HepG2 (cell line): ENCODE measurements at regions not wholly inside any gene's neighbourhood (a gene's known extent, or its start where the extent isn't known, plus 50 kb on each side); places are given as distances from the start of the nearest gene placed in this dataset.

Experiments
- ATAC-seq: fragments of 200-7000 bp; cut with Tn5 transposase; 3 replicates; pipeline ENCODE4 v1.9.1; 2020; ENCODE audit warnings: mild to moderate bottlenecking, moderate library complexity
- BruUV-seq: library from RNA; stranded (reverse); fragments of 400-500 nt; replicated peaks from 2 replicates; lab custom pipeline; 2021; lab: Mats Ljungman, UMichigan
- CTCF ChIA-PET: fragments of 300-600 bp; formaldehyde crosslinking; extraction: SDS; loops from one replicate; lab custom pipeline; 2021; ENCODE audit warnings: low total read pairs, inconsistent platforms, low intra/inter-chr PET ratio; lab: Yijun Ruan, JAX
- POLR2A ChIA-PET: fragments of 350-600 bp; sonication (Branson Sonifier 250); formaldehyde crosslinking; loops from one replicate; lab custom pipeline; 2020; ENCODE audit warnings: antibody characterized with exemption, inconsistent platforms; lab: Yijun Ruan, JAX
- DNase-seq: peaks from one replicate; pipeline ENCODE4 v3.0.0-alpha.2; 2015; ENCODE audit warnings: low spot score
- FAIRE-seq: peaks from 3 replicates; lab custom pipeline; 2011; peaks lifted over from hg19 to GRCh38; lab: Jason Lieb, UNC
- H2AFZ ChIP-seq: one replicate; pipeline ENCODE4 v1.6.1; 2011; ENCODE audit warnings: low read length, inconsistent platforms
- H3K27ac ChIP-seq: fragments of 300-600 bp; 3 replicates; pipeline ENCODE4 v1.8.0; 2011; ENCODE audit warnings: mixed run types, mild to moderate bottlenecking, mixed read lengths, low read length, inconsistent platforms; ENCODE audit not compliant: insufficient read depth; ENCODE audit errors: extremely low read length
- H3K27me3 ChIP-seq, 2 experiments: fragments of 200-600 bp in 1 of 2; 2 replicates in 1 of 2; 3 replicates in 1 of 2; pipeline versions ENCODE4 v1.6.0 to v1.8.0; 2011; ENCODE audit warnings: low read length in 2 of 2, mild to moderate bottlenecking in 2 of 2, moderate library complexity in 2 of 2, inconsistent platforms in 1 of 2; ENCODE audit not compliant: insufficient read depth in 2 of 2, control insufficient read depth in 1 of 2
- H3K36me3 ChIP-seq, 2 experiments: fragments of 200-600 bp in 1 of 2; replicated peaks in 1 of 2; 2 replicates in 1 of 2; 3 replicates in 1 of 2; pipeline versions ENCODE4 v1.5.1 to v1.8.0; 2011; ENCODE audit warnings: low read length in 2 of 2, inconsistent platforms in 1 of 2; ENCODE audit not compliant: insufficient read depth in 2 of 2, control insufficient read depth in 1 of 2
- H3K4me1 ChIP-seq: 2 replicates; pipeline ENCODE4 v1.5.1; 2012; ENCODE audit warnings: low read length, inconsistent platforms; ENCODE audit not compliant: insufficient read depth
- H3K4me2 ChIP-seq: 2 replicates; pipeline ENCODE4 v1.6.0; 2011; ENCODE audit warnings: low read depth, low read length, inconsistent platforms
- H3K4me3 ChIP-seq, 3 experiments: fragments of 200-600 bp in 1 of 3; sonication (generic), shearing (Covaris generic) in 1 of 3; replicated peaks in 1 of 3; 2 replicates each; pipeline ENCODE4 v1.5.1; 2011 to 2016; ENCODE audit warnings: low read length in 3 of 3, inconsistent platforms in 2 of 3, low read depth in 2 of 3, mild to moderate bottlenecking in 2 of 3, control low read depth in 1 of 3, mixed read lengths in 1 of 3; ENCODE audit not compliant: insufficient read depth in 1 of 3
- H3K79me2 ChIP-seq: one replicate; pipeline ENCODE4 v1.6.1; 2011; ENCODE audit warnings: low read length, inconsistent platforms; ENCODE audit not compliant: insufficient read depth
- H3K9ac ChIP-seq: 2 replicates; pipeline ENCODE4 v1.6.0; 2011; ENCODE audit warnings: mild to moderate bottlenecking, low read depth, low read length, inconsistent platforms; ENCODE audit not compliant: insufficient read depth
- H3K9me3 ChIP-seq: 2 replicates; pipeline ENCODE4 v1.5.1; 2012; ENCODE audit warnings: mild to moderate bottlenecking, low read length
- H4K20me1 ChIP-seq: 2 replicates; pipeline ENCODE4 v1.6.0; 2011; ENCODE audit warnings: inconsistent platforms, mild to moderate bottlenecking, low read length, moderate library complexity; ENCODE audit not compliant: insufficient read depth
- CREB1 ChIP-seq, 2 experiments: fragments of 450-650 bp in 1 of 2; IDR thresholded peaks; 2 replicates each; pipeline ENCODE4 v1.6.1; 2016 to 2017; ENCODE audit warnings: control low read depth in 1 of 2, mild to moderate bottlenecking in 1 of 2, missing compliant biosample characterization in 1 of 2, missing genetic modification characterization in 1 of 2
- DR1 ChIP-seq: sonication (generic); formaldehyde crosslinking; IDR thresholded peaks from 2 replicates; pipeline ENCODE4 v1.8.0; 2021; ENCODE audit warnings: mild to moderate bottlenecking, missing genetic modification reagents, inconsistent platforms
- HDAC6 ChIP-seq: fragments of 200-600 bp; sonication (generic); IDR thresholded peaks from 2 replicates; pipeline ENCODE4 v1.7.0; 2017; ENCODE audit warnings: mild to moderate bottlenecking, antibody characterized with exemption, low read length, low read depth
- RXRA ChIP-seq: sonication (generic); formaldehyde crosslinking; IDR thresholded peaks from 2 replicates; pipeline ENCODE4 v1.5.1; 2020; ENCODE audit warnings: missing genetic modification reagents
- SETDB1 ChIP-seq: sonication (generic); formaldehyde crosslinking; IDR thresholded peaks from 2 replicates; pipeline ENCODE4 v1.5.1; 2020; ENCODE audit warnings: missing genetic modification reagents, mild to moderate bottlenecking, borderline replicate concordance
- SMARCE1 ChIP-seq: fragments of 450-650 bp; IDR thresholded peaks from 2 replicates; pipeline ENCODE4 v1.6.1; 2017; ENCODE audit warnings: borderline replicate concordance
- TAF1 ChIP-seq: sonication (generic); formaldehyde crosslinking; IDR thresholded peaks from 2 replicates; pipeline ENCODE4 v1.4.0; 2020; ENCODE audit warnings: missing genetic modification reagents
- WGBS: methylation state at CpG from one replicate; pipeline ENCODE4 v1.1.6; 2017; ENCODE audit warnings: low lambda C conversion rate; 5-methylcytosine and 5-hydroxymethylcytosine counted together
- in situ Hi-C: cut with HindIII; loops from 2 replicates; pipeline ENCODE4 v1.10.0; 2017; ENCODE audit warnings: low pct_unique_long_range_greater_than_20kb; ENCODE audit not compliant: extremely low pct_ligation_motif_present
- intact Hi-C: fragments of 100-400 bp; cut with micrococcal nuclease; formaldehyde crosslinking; loops from one replicate; pipeline ENCODE4 v1.10.0; 2022; ENCODE audit not compliant: unreplicated experiment
- TF ChIP-seq, protein P1 (sequence below): IDR thresholded peaks from 2 replicates; pipeline ENCODE4 v1.6.1; 2016; ENCODE audit warnings: mild to moderate bottlenecking, missing biosample characterization, missing genetic modification reagents
- TF ChIP-seq, protein P2 (sequence below): fragments of 450-650 bp; IDR thresholded peaks from 2 replicates; pipeline ENCODE4 v1.6.1; 2016

DNA sequence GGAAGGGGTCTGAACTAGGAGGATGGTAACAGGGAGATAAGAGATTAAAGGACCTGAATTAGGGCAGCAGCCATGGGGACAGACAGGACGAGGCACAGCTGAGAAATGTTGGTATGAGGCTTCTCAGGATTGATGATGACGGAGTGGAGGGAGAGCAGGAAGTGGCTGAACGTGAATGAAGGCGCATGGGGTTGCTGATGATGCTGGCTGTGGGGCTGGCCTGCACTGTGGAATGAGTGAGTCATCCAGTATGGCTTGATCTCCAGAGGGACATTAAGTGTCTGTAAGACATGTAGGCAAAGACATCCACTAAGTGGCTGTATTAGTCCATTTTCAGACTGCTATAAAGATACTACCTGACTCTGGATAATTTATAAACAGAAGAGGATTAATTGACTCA lies 256.4 kb downstream of the ICE1 start:
- WGBS: 12% methylated on average over 4 of the region's 4 CpGs
- intact Hi-C loops: no loop called here
- ATAC-seq (no peak), DNase-seq (no peak), FAIRE-seq (no peak)
- Histone ChIP-seq H3K36me3 (no peaks in the 10 kb centered on the region), H3K4me3 (no peak overlapping the region), H3K4me1 (no peaks in the 10 kb centered on the region), H3K79me2 (no peaks in the 10 kb centered on the region), H3K9me3 (no peaks in the 10 kb centered on the region), H3K27ac (no peak overlapping the region), H3K4me2 (no peak overlapping the region), H3K9ac (no peak overlapping the region), H3K27me3 (no peaks in the 10 kb centered on the region; a peak in 1 of 5 replicates), H4K20me1 (no peaks in the 10 kb centered on the region), H2AFZ (no peak overlapping the region)
- no TSS peak for BruUV-seq
- CTCF ChIA-PET: no interaction called here
- in situ Hi-C loops: no loop called here
- TF ChIP-seq TAF1: no peak
- TF ChIP-seq, protein P1, sequence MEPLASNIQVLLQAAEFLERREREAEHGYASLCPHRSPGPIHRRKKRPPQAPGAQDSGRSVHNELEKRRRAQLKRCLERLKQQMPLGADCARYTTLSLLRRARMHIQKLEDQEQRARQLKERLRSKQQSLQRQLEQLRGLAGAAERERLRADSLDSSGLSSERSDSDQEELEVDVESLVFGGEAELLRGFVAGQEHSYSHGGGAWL: no peak
- 0 out of 2 replicates have a peak, but pooled peaks have one; percentile 9 for TF ChIP-seq CREB1 (IDR thresholded peaks at IDR 0.05)
- TF ChIP-seq CREB1 (CRISPR knock-in tag; IDR thresholded peaks at IDR 0.05): no peak
- POLR2A ChIA-PET: no interaction called here

DNA sequence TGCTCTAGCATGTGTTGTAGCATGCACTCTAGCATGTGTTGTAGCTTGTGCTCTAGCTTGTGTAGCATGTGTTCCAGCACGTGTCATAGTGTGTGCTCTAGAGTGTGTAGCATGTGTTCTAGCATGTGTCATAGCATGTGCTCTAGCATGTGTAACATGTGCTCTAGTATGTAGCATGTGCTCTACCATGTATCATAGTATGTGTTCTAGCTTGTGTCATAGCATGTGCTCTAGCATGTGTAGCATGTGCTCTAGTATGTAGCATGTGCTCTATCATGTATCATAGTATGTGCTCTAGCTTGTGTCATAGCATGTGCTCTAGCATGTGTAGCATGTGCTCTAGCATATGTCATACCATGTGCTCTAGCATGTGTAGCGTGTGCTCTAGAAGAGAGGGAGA lies 255.3 kb downstream of the ICE1 start:
- no peak overlapping the region for H3K4me2 ChIP-seq
- H4K20me1 ChIP-seq: no peaks in the 10 kb centered on the region
- POLR2A ChIA-PET: no interaction called here
- H3K9me3 ChIP-seq: no peaks in the 10 kb centered on the region
- 9% methylated on average over 1 of the region's 2 CpGs for WGBS
- no peak overlapping the region for H3K27ac ChIP-seq
- no peak overlapping the region for H2AFZ ChIP-seq
- no peak for TF ChIP-seq RXRA (CRISPR knock-in tag)
- TF ChIP-seq DR1 (CRISPR knock-in tag): no peak
- TF ChIP-seq HDAC6: no peak
- TF ChIP-seq SMARCE1: no peak
- no peak for TF ChIP-seq SETDB1 (CRISPR knock-in tag)
- TF ChIP-seq, protein P2, sequence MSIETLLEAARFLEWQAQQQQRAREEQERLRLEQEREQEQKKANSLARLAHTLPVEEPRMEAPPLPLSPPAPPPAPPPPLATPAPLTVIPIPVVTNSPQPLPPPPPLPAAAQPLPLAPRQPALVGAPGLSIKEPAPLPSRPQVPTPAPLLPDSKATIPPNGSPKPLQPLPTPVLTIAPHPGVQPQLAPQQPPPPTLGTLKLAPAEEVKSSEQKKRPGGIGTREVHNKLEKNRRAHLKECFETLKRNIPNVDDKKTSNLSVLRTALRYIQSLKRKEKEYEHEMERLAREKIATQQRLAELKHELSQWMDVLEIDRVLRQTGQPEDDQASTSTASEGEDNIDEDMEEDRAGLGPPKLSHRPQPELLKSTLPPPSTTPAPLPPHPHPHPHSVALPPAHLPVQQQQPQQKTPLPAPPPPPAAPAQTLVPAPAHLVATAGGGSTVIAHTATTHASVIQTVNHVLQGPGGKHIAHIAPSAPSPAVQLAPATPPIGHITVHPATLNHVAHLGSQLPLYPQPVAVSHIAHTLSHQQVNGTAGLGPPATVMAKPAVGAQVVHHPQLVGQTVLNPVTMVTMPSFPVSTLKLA: peak; percentile 100
- DNase-seq (no peak), ATAC-seq (no peak), FAIRE-seq (no peak)
- H3K9ac ChIP-seq: no peak overlapping the region
- BruUV-seq: no TSS peak
- H3K27me3 ChIP-seq: no peaks in the 10 kb centered on the region; a peak in 1 of 5 replicates
- H3K79me2 ChIP-seq: no peaks in the 10 kb centered on the region
- no peak overlapping the region for H3K4me3 ChIP-seq
- no peaks in the 10 kb centered on the region for H3K36me3 ChIP-seq
- in situ Hi-C loops (no loop called here), intact Hi-C loops (no loop called here)
- CTCF ChIA-PET: no interaction called here
- H3K4me1 ChIP-seq: no peaks in the 10 kb centered on the region
